ENCODE measurements at regions not wholly inside any gene's neighbourhood (a gene's known extent, or its start where the extent isn't known, plus 50 kb on each side); places are given as distances from the start of the nearest gene placed in this dataset.

- Histone ChIP-seq H3K27ac (no peak overlapping the region), H3K9me3 (peaks cover 0 to 16% (median 8%) of the 10 kb centered on the region in 8 donors), H3K4me1 (no peaks in the 10 kb centered on the region), H3K4me3 (no peak overlapping the region), H3K36me3 (no peaks in the 10 kb centered on the region), H3K27me3 (replicated peaks in 1 of 7) (peaks cover 0 to 17% (median 0%) of the 10 kb centered on the region in 7 donors)
- intact Hi-C loops (cut with DNase I; ENCODE audit: low total_unique reads): no loop called here
- TF ChIP-seq CTCF (IDR thresholded peaks at IDR 0.05 in 8 of 11, conservative IDR thresholded peaks at IDR 0.05 in 3 of 11): no peak
- TF ChIP-seq POLR2AphosphoS5 (IDR thresholded peaks at IDR 0.05): no peak
- TF ChIP-seq POLR2A (IDR thresholded peaks at IDR 0.05): no peak
- 85 to 95% (median 87%) methylated on average over 3 of the region's 3 CpGs for WGBS, 5 donors
- DNase-seq: no peak
Observed at GRCh38 chr18:8517276-8517675, 92.0 kb upstream of the RAB12 start.

GRCh38 chr18:8519102-8519501 lies 90.1 kb upstream of the RAB12 start:
- Histone ChIP-seq H3K4me3 (no peak overlapping the region), H3K4me1 (no peaks in the 10 kb centered on the region), H3K27me3 (replicated peaks in 1 of 7) (peaks cover 0 to 29% (median 0%) of the 10 kb centered on the region in 7 donors), H3K27ac (no peak overlapping the region), H3K9me3 (peaks cover 0 to 16% (median 8%) of the 10 kb centered on the region in 8 donors), H3K36me3 (no peaks in the 10 kb centered on the region)
- WGBS, 5 donors: 21 to 54% (median 38%) methylated on average over 2 of the region's 2 CpGs
- TF ChIP-seq POLR2A (IDR thresholded peaks at IDR 0.05): no peak
- intact Hi-C loops (cut with DNase I; ENCODE audit: low total_unique reads): no loop called here
- no peak for DNase-seq

- Histone ChIP-seq H3K27ac (no peak overlapping the region), H3K4me3 (no peak overlapping the region), H3K27me3 (replicated peaks in 1 of 7) (peaks cover 0 to 40% (median 0%) of the 10 kb centered on the region in 7 donors), H3K9me3 (peaks cover 0 to 16% (median 8%) of the 10 kb centered on the region in 8 donors), H3K36me3 (no peaks in the 10 kb centered on the region), H3K4me1 (no peaks in the 10 kb centered on the region)
- no peak for DNase-seq
- intact Hi-C loops (cut with DNase I; ENCODE audit: low total_unique reads): no loop called here
- WGBS, 5 donors: 92 to 100% (median 97%) methylated on average over 1 of the region's 1 CpG
- no peak for TF ChIP-seq POLR2A (IDR thresholded peaks at IDR 0.05)
- no peak for TF ChIP-seq CTCF (IDR thresholded peaks at IDR 0.05 in 8 of 11, conservative IDR thresholded peaks at IDR 0.05 in 3 of 11)
Observed at GRCh38 chr18:8520266-8520665, 89.0 kb upstream of the RAB12 start.

GRCh38 chr18:8522756-8523155 lies 86.5 kb upstream of the RAB12 start:
- peaks cover 0 to 16% (median 8%) of the 10 kb centered on the region in 8 donors for H3K9me3 ChIP-seq
- H3K4me1 ChIP-seq: no peaks in the 10 kb centered on the region
- intact Hi-C loops (cut with DNase I; ENCODE audit: low total_unique reads): no loop called here
- H3K27me3 ChIP-seq (replicated peaks in 1 of 7): peaks cover 0 to 47% (median 7%) of the 10 kb centered on the region in 7 donors
- H3K4me3 ChIP-seq: no peak overlapping the region
- no peak for TF ChIP-seq POLR2AphosphoS5 (IDR thresholded peaks at IDR 0.05)
- TF ChIP-seq POLR2A (IDR thresholded peaks at IDR 0.05): no peak
- no peak for TF ChIP-seq CTCF (IDR thresholded peaks at IDR 0.05 in 8 of 11, conservative IDR thresholded peaks at IDR 0.05 in 3 of 11)
- 60 to 90% (median 83%) methylated on average over 4 of the region's 4 CpGs for WGBS, 5 donors
- DNase-seq: no peak
- no peak overlapping the region for H3K27ac ChIP-seq
- H3K36me3 ChIP-seq: no peaks in the 10 kb centered on the region

- peaks cover 0 to 47% (median 7%) of the 10 kb centered on the region in 7 donors for H3K27me3 ChIP-seq (replicated peaks in 1 of 7)
- intact Hi-C loops (cut with DNase I; ENCODE audit: low total_unique reads): no loop called here
- no peak for DNase-seq
- 15 to 37% (median 21%) methylated on average over 6 of the region's 6 CpGs for WGBS, 5 donors
- H3K27ac ChIP-seq: no peak overlapping the region
- TF ChIP-seq CTCF (IDR thresholded peaks at IDR 0.05 in 8 of 11, conservative IDR thresholded peaks at IDR 0.05 in 3 of 11) (no peak), POLR2AphosphoS5 (IDR thresholded peaks at IDR 0.05) (no peak), POLR2A (IDR thresholded peaks at IDR 0.05) (no peak)
- H3K4me3 ChIP-seq: no peak overlapping the region
- peaks cover 0 to 27% (median 18%) of the 10 kb centered on the region in 8 donors for H3K9me3 ChIP-seq
- H3K4me1 ChIP-seq: no peaks in the 10 kb centered on the region
- no peaks in the 10 kb centered on the region for H3K36me3 ChIP-seq
Observed at GRCh38 chr18:8525692-8526091, 83.5 kb upstream of the RAB12 start.
